Amygdala (tissue), 56 donors: ENCODE measurements at regions not wholly inside any gene's neighbourhood (a gene's known extent, or its start where the extent isn't known, plus 50 kb on each side); places are given as distances from the start of the nearest gene placed in this dataset.
"Not testable (repeated sequence)": the region's sequence is repeated elsewhere in the genome, so short reads cannot be mapped to it uniquely, and the experiment has no call there.

Experiments
- DNase-seq, 56 donors: peaks; one replicate each; lab custom pipeline; 2025; lab: John Stamatoyannopoulos, UW

DNA sequence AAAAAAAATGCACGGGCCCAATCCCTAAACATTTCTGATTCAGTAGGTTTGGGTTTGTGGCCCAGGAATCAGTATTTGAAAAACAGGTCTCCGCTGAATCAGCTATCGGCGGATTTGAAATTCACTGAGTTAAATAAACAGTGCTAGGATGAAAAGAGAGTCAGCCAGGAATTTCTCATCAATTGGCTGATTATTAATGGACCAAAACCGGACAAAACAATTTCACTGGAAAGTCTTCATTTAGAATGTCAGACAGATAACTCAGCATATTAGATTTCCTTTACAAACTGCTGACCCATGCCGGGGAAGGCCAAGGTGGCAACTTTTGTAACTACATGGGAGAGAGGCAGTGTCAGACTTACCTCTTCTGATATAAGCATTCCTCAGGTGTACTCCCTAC, 99.4 kb upstream of the LSM6 start:
- no peak for DNase-seq

GRCh38 chr4:146073517-146073916, 102.0 kb upstream of the LSM6 start:
- no peak for DNase-seq

DNA sequence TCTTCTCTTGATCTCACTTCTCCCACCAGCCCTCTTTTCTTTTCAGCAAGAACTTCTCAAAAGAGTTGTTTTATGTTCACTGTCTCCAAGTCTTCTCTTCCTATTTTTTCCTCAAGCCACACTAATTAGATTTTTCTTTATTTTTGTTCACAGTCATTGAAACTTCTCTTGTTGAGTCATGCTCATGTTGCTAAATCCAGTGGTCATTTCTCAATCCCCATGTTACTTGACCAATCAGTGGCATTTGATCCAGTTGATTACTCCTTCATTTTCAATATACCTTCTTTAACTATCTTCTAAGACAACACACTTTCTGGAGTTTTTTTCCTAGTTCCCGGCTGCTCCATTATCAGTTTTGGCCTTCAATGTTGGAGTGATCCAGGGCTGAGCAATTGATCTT, 103.1 kb upstream of the LSM6 start:
- no peak for DNase-seq

DNA sequence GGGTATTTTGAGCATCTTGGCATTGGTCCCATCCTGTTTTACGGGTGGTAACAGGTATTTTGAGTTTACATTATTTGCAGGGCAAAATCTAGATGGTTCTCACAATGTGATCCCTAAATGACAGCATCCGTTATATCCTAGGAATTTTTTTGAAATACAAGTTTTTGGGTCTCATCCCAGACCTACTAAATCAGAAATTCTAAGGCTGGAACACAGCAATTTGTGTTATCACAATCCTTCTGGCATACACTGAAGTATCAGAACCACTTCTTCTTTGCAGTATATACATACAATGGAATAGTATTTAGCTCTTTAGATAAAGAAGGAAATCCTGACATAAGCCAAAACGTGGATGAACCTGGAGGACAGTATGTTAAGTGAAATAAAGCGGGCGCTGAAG, 104.1 kb upstream of the LSM6 start:
- no peak for DNase-seq

- DNase-seq = no peak
These were observed 112.4 kb upstream of the LSM6 start for GRCh38 chr4:146063143-146063542.

- DNase-seq = no peak
These were observed 113.2 kb upstream of the LSM6 start for GRCh38 chr4:146062340-146062739.

DNA sequence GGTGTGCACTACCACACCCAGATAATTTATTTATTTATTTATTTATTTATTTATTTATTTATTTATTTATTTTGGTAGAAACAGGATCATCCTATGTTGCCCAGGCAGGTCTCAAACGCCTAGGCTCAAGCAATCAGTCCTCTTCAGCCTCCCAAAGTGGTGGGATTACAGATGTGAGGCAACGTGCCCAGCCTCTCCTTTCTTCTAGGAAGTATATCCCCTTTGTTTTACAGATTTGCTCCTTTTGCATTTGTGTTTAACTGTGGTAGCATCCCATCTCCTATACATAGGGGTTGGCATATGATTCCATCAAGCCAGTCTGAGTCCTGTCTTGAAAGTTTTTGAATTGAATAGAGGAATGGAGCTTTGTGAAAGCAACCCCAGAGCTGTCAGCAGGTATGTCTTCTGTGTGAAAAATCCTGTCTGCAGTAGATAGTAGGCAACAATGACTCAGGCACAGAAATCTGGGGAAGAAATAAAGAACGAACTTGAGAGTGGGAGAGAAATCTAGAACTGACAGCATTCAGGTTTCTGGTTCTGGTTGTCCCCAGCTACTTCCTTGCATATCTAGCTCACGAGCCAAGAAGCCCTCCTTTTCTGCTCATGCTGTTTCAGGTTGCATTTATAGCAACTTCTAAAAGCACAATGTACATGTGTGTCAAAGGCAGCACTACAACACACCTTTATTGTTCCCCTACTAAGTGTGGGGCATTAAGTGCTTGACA, 113.7 kb upstream of the LSM6 start:
- no peak for DNase-seq

DNA sequence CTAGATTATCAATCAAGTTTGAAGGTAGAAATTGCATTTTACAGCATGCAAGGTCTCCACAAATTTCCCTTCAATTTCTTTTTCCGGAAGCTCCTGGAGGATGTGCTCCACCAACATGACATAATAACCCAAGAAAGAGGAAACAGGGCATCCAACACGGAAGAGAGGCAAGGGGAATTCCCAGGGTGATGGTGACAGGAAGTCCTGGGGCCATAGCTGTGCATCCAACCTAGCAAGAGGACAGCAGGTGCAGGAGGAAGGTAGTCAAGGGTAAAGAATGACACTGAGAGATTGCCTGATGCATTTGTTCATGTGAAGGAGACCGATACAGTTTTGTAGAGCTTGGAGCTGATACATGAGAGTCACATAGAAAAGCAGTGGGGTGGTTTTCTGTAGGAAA, 115.7 kb upstream of the LSM6 start:
- no peak for DNase-seq

DNA sequence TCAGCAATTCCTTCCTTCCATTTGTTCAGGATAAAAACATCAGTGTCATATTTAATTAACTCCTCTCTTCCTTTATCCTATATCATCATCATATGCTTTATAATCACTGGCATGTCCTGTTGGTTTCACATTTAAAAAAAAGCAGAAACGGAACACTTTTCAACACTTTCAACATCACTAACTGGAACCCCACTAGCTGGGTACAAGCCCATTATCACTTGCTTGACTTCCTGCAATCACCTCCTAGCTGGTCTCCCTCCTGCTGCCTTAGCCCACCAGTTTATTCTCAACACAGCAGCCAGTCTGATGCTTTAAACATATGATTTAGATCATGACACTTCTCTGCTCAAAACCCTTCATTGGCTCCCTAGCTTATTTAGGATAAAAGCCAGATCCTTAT, 116.4 kb upstream of the LSM6 start:
- DNase-seq = no peak

DNA sequence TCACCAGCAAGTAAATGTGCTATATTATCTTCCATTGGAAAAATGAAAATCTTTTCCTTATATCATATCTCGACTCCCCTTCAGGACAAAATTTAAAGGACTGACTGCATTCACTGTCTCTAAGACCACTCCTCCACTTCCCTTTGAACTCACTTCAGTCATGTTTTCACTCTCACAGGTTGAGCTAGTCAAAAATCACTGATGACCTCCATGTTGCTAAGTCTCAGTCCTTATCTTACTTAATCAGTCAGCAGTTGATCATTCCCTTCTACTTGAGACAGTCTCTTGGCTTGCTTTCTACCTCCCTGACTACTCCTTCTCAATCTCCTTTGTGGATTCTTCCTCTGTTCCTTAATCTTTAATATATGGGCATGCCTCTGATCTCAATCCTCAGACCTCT, 117.0 kb upstream of the LSM6 start:
- DNase-seq = no peak

- DNase-seq = no peak
These were observed 116.1 kb upstream of the ZNF827 start for GRCh38 chr4:146054676-146055075.

GRCh38 chr4:146053891-146054290, 115.3 kb upstream of the ZNF827 start:
- DNase-seq = no peak

DNA sequence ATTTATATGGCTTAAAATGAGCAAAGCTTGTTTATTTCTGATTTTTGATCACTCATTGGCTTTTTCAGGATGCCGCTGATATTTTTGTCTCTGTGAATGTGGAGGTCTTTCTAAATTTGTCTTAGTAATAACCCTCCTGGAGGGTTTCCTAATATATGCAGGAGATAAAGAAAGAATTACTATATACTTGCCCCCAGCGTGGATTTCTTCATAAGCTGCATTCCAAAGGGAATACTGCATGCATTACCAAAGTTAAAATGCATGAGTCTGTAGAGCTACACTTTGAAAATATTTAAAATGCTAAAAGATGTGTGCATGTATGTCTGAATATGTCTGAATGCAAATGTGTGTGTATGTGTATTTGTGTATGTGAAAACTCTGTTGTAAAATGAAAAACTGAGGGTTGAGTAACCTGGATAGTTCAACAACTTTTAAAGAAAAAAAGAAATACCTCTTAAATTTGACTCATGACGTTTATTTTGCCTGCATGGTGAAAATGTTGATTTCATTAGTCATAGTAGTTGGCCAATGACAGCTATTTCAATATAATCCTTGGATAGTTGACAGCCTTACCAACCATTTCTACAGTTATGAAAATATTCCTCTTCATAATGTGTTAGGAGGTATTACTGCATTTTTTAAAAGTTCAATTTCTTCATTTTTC, 113.2 kb upstream of the ZNF827 start:
- no peak for DNase-seq

GRCh38 chr4:146051223-146051622, 112.6 kb upstream of the ZNF827 start:
- DNase-seq = no peak

DNA sequence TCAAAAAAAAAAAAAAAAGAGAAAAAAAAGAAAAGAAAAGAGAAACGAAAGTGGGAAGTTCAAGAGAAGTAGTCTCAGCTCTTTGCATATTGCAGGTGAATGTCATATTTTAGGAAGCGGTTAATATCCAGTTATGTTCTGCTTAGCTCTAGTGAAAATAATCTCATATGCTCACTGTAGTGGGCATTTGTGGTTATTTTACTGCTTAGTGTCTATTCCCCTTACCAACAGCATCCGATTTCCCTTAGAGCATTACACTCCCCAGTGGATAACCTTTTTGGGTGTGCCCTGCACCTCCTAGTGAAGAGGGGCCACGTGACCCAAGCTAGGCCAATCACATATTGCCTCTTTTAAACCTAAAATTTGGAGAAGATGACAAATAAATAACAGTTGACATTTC, 111.2 kb upstream of the ZNF827 start:
- DNase-seq = no peak

GRCh38 chr4:146047768-146048167, 109.1 kb upstream of the ZNF827 start:
- DNase-seq = not testable (repeated sequence)

DNA sequence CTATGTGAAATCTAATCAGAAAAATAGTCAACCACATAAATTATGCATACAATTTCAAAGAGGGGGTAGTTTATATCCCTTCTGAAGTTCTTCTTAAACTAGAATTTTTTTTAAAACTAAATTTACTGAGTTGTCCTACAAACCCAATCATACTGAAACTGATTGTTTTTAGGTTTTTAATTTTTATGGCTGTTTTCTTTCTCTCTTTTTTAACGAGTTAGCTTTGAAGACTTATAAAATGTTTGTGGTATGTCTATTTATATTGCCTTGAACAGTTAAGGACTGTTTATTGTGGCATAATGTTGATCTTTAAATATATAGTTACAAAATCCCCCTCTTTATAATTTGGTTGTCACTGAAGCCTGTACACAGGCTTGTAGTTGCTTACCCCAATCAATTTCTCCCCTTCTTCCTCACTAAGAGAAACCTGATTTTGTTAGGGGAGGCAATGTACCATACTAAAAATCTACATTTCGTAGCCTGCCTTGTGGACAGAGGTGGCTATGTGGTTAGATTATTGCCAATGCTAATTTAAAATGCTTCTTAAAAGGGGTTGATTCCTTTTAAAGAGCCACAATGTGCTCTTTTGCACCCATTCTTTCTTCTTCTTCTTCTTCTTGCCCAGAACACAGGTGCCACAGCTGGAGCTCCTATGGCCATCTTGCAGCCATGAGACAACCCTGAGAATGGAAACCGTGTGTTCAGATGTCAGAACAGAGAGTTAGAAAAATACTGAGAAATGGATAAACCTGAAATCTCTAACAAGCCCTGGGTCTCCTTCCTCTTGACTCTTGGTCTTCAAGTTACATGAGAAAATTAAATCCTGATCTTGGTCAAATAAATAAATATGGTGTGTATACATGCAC, 102.7 kb upstream of the ZNF827 start:
- DNase-seq = no peak

DNA sequence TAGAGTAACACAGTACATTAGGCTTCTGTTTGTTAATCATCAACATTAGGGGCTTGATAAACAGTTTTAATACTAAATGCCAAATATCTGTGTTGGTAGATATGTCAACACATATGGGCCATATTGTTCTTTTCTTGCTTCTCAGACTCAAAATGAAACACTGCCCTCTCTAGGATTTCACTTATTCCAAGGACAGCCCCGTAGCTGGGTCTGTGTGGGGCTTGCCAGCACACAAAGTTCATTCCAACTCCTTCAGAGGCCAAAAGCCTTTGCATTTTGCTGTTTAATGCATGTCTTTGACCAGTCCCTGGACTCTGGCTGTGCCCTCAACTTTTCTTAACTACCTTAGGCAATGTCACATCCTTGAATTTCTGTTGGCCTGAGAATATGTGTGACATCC, 102.0 kb upstream of the ZNF827 start:
- no peak for DNase-seq

DNA sequence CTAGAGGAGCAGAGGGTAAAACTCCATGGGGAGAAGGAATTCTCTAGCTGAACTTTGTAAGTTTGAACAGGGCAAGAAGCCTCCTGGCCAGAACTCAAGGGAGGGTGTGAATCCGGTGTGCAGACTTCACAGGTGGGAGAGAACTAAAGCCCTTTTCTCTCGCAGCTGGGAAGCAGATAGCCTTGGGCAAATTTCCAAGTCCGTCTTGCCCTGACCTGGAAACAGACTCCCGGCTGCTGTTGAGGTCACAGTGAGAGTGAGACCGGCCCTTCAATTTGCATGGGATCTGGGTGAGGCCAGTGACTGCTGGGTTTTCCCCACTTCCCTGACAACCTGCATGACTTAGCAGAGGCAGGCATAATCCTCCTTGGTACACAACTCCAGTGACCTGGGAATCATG, 94.5 kb upstream of the ZNF827 start:
- DNase-seq = no peak

GRCh38 chr4:146032234-146032860, 93.7 kb upstream of the ZNF827 start:
- no peak for DNase-seq
